K562 (cell line): ENCODE measurements at regions not wholly inside any gene's neighbourhood (a gene's known extent, or its start where the extent isn't known, plus 50 kb on each side); places are given as distances from the start of the nearest gene placed in this dataset.

Experiments
- CAMTA2 ChIP-seq: fragments of 250-450 bp; sonication (Bioruptor Pico); conservative IDR thresholded peaks from 2 replicates; pipeline ENCODE4 v1.5.1; 2022
- CHD4 ChIP-seq: fragments of 200-600 bp; sonication (generic); IDR thresholded peaks from 3 replicates; pipeline ENCODE4 v1.6.1; 2012; ENCODE audit warnings: low read depth, mild to moderate bottlenecking, mixed read lengths, low read length, inconsistent platforms; ENCODE audit not compliant: insufficient read depth, insufficient replicate concordance, poor library complexity, severe bottlenecking
- E2F6 ChIP-seq, 2 experiments: IDR thresholded peaks; 2 replicates each; pipeline ENCODE4 v1.6.1; 2011; ENCODE audit warnings: borderline replicate concordance in 1 of 2, control low read depth in 1 of 2, low read depth in 1 of 2, low read length in 1 of 2, mild to moderate bottlenecking in 1 of 2, mixed read lengths in 1 of 2, moderate library complexity in 1 of 2; ENCODE audit not compliant: insufficient read depth in 1 of 2, insufficient read length in 1 of 2, poor library complexity in 1 of 2, severe bottlenecking in 1 of 2; ENCODE audit errors: extremely low read depth in 1 of 2
- EP300 ChIP-seq: IDR thresholded peaks from 2 replicates; pipeline ENCODE4 v1.6.1; 2012; ENCODE audit warnings: low read length, improper control_type of control experiment
- EZH2 ChIP-seq: IDR thresholded peaks from 2 replicates; pipeline ENCODE4 v1.6.1; 2012; ENCODE audit warnings: low read depth, mild to moderate bottlenecking, inconsistent platforms, low read length, borderline replicate concordance
- HNRNPK ChIP-seq: fragments of 200-400 bp; formaldehyde crosslinking; IDR thresholded peaks from one replicate; pipeline ENCODE4 v1.6.1; 2018; ENCODE audit warnings: mild to moderate bottlenecking, low read depth, low read length; ENCODE audit not compliant: poor library complexity, severe bottlenecking
- POLR2A ChIP-seq: fragments of 450-650 bp; conservative IDR thresholded peaks from 2 replicates; pipeline ENCODE4 v1.6.1; 2016
- SPI1 ChIP-seq: IDR thresholded peaks from 2 replicates; pipeline ENCODE4 v1.6.1; 2011; ENCODE audit warnings: low read depth, low read length, control low read depth, borderline replicate concordance
- ZNF584 ChIP-seq: fragments of 200-800 bp; sonication (Bioruptor generic); IDR thresholded peaks from 2 replicates; pipeline ENCODE4 v1.6.1; 2016; ENCODE audit warnings: low read depth, mild to moderate bottlenecking, missing genetic modification characterization, missing compliant biosample characterization
- ZNF592 ChIP-seq: fragments of 450-650 bp; IDR thresholded peaks from 2 replicates; pipeline ENCODE4 v1.6.1; 2017; ENCODE audit warnings: antibody characterized with exemption, mild to moderate bottlenecking
- TF ChIP-seq, protein P1 (sequence below), 3 experiments: IDR thresholded peaks in 2 of 3; conservative IDR thresholded peaks in 1 of 3; 2 replicates each; pipeline ENCODE4 v1.5.1; 2011 to 2012; ENCODE audit warnings: low read length in 3 of 3, mild to moderate bottlenecking in 3 of 3, control low read depth in 2 of 3, improper control_type of control experiment in 1 of 3, inconsistent platforms in 1 of 3, low read depth in 1 of 3, mixed read lengths in 1 of 3, moderate library complexity in 1 of 3; ENCODE audit not compliant: insufficient read depth in 2 of 3

- no peak for TF ChIP-seq SPI1
- no peak for TF ChIP-seq ZNF592
- no peak for TF ChIP-seq CAMTA2 (CRISPR knock-in tag)
- TF ChIP-seq, protein P1, sequence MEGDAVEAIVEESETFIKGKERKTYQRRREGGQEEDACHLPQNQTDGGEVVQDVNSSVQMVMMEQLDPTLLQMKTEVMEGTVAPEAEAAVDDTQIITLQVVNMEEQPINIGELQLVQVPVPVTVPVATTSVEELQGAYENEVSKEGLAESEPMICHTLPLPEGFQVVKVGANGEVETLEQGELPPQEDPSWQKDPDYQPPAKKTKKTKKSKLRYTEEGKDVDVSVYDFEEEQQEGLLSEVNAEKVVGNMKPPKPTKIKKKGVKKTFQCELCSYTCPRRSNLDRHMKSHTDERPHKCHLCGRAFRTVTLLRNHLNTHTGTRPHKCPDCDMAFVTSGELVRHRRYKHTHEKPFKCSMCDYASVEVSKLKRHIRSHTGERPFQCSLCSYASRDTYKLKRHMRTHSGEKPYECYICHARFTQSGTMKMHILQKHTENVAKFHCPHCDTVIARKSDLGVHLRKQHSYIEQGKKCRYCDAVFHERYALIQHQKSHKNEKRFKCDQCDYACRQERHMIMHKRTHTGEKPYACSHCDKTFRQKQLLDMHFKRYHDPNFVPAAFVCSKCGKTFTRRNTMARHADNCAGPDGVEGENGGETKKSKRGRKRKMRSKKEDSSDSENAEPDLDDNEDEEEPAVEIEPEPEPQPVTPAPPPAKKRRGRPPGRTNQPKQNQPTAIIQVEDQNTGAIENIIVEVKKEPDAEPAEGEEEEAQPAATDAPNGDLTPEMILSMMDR (IDR thresholded peaks at IDR 0.05 in 2 of 3, conservative IDR thresholded peaks at IDR 0.05 in 1 of 3; ENCODE audit: insufficient read depth in 2 of 3, low read depth in 1 of 3, low read length in 3 of 3), result no peak
- no peak for TF ChIP-seq CHD4
- no peak for TF ChIP-seq ZNF584 (CRISPR knock-in tag)
- TF ChIP-seq E2F6 (IDR thresholded peaks at IDR 0.05; ENCODE audit: borderline replicate concordance in 1 of 2, extremely low read depth in 1 of 2, insufficient read depth in 1 of 2, insufficient read length in 1 of 2, low read depth in 1 of 2, low read length in 1 of 2, poor library complexity in 1 of 2, severe bottlenecking in 1 of 2), result no peak
- no peak for TF ChIP-seq EZH2
- TF ChIP-seq EP300, result no peak
- no peak for TF ChIP-seq HNRNPK
- no peak for TF ChIP-seq POLR2A
These were observed 1083.7 kb upstream of the FLRT2 start for GRCh38 chr14:84446250-84446649.
